ENCODE measurements at regions not wholly inside any gene's neighbourhood (a gene's known extent, or its start where the extent isn't known, plus 50 kb on each side); places are given as distances from the start of the nearest gene placed in this dataset.

DNA sequence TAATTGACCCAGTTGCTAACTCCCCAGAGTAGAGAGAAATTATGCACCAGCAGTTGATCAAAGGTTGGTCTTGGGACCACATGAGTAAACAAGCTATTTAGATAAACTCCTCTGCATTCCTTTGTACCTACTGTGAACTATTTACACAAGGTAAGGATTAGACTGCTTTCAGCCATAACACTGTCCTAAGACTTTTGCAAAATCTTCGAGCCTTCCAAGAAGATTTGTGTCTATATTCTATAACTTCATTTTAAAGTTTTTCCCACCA, 108.5 kb upstream of the UNC13C start:
- H3K4me3 Mint-ChIP-seq = no peak overlapping the region
- Histone ChIP-seq H3K79me1 (ENCODE audit: insufficient read depth, low read depth, low read length, poor library complexity, severe bottlenecking) (no peaks in the 10 kb centered on the region), H3K23ac (ENCODE audit: insufficient read length, low read depth, low read length) (no peak overlapping the region), H4K91ac (ENCODE audit: insufficient read length, low read depth, low read length) (no peak overlapping the region), H3K14ac (ENCODE audit: insufficient read depth, low read length) (no peak overlapping the region), H3K9ac (ENCODE audit: extremely low read depth, insufficient read length, low read length) (no peak overlapping the region), H4K20me1 (ENCODE audit: control insufficient read depth, insufficient read depth, insufficient read length) (no peaks in the 10 kb centered on the region), H3K27me3 (ENCODE audit: insufficient read depth, low read length) (no peaks in the 10 kb centered on the region), H3K27ac (ENCODE audit: insufficient read length, low read depth, low read length) (no peak overlapping the region), H2BK5ac (ENCODE audit: insufficient read length, low read length) (no peak overlapping the region), H2BK20ac (ENCODE audit: low read depth, low read length, poor library complexity, severe bottlenecking) (no peak overlapping the region), H2BK15ac (ENCODE audit: low read depth, low read length) (no peak overlapping the region), H3K4me1 (ENCODE audit: insufficient read depth, low read length) (no peaks in the 10 kb centered on the region), H3K18ac (ENCODE audit: insufficient read length, low read depth, low read length) (no peak overlapping the region), H3K9me3 (ENCODE audit: control insufficient read depth, low read depth, low read length) (no peaks in the 10 kb centered on the region), H3K79me2 (ENCODE audit: insufficient read depth, low read length) (no peaks in the 10 kb centered on the region), H4K8ac (replicated peaks; ENCODE audit: insufficient read length, low read depth, low read length) (no peak overlapping the region), H3K56ac (ENCODE audit: insufficient read length, low read depth, low read length) (no peak overlapping the region), H2BK12ac (ENCODE audit: insufficient read length, low read depth, low read length) (no peak overlapping the region), H2AK5ac (ENCODE audit: insufficient read length, low read length) (no peak overlapping the region), H2BK120ac (ENCODE audit: low read depth, low read length, poor library complexity, severe bottlenecking) (no peak overlapping the region), H2AFZ (ENCODE audit: low read length) (no peak overlapping the region), H4K5ac (ENCODE audit: insufficient read length, low read depth, low read length) (no peak overlapping the region), H3T11ph (ENCODE audit: low read length) (no peak overlapping the region), H3K23me2 (ENCODE audit: insufficient read length, low read depth, low read length, poor library complexity, severe bottlenecking) (no peaks in the 10 kb centered on the region), H3K4me2 (ENCODE audit: insufficient read depth, insufficient read length, low read length) (no peak overlapping the region), H3K4ac (ENCODE audit: low read depth, low read length) (no peak overlapping the region)
- no CpG with 5 or more reads among the region's 1 CpG for WGBS (ENCODE audit: extremely low coverage, insufficient read length, low lambda C conversion rate)
- TF ChIP-seq CTCF (conservative IDR thresholded peaks at IDR 0.05) = no peak
- no peak overlapping the region for H3K27ac Mint-ChIP-seq
- H3K9me3 Mint-ChIP-seq = peaks cover 8 to 9% of the 10 kb centered on the region in 2 experiments; a peak in 3 of 5 replicates
- no peaks in the 10 kb centered on the region for H3K4me1 Mint-ChIP-seq
- H3K27me3 Mint-ChIP-seq (ENCODE audit: low read depth) = peaks cover 5% of the 10 kb centered on the region
- DNase-seq = no peak
- H3K36me3 Mint-ChIP-seq (ENCODE audit: insufficient read depth in 1 of 3, low read depth in 3 of 3) = peaks cover 0 to 11% (median 0%) of the 10 kb centered on the region in 3 experiments; a peak in 3 of 7 replicates
